Mesendoderm (in vitro differentiated cells): ENCODE measurements at regions not wholly inside any gene's neighbourhood (a gene's known extent, or its start where the extent isn't known, plus 50 kb on each side); places are given as distances from the start of the nearest gene placed in this dataset. TPM values are rescaled to one million over a fixed set of nuclear protein-coding genes. Genes with fewer than 3 reads are reported as not detected.

Source experiments
- DNase-seq: peaks from one replicate; pipeline ENCODE4 v3.0.0; 2013
- H2AK5ac ChIP-seq: 2 replicates; pipeline ENCODE4 v1.6.1; 2013; ENCODE audit warnings: low read length, inconsistent platforms
- H2BK120ac ChIP-seq: 2 replicates; pipeline ENCODE4 v1.6.1; 2013; ENCODE audit warnings: low read depth, mild to moderate bottlenecking, low read length, moderate library complexity, mixed read lengths
- H2BK15ac ChIP-seq: replicated peaks from 2 replicates; pipeline ENCODE4 v1.6.1; 2013; ENCODE audit warnings: low read depth, mild to moderate bottlenecking, moderate library complexity
- H2BK5ac ChIP-seq: 2 replicates; pipeline ENCODE4 v1.6.1; 2013; ENCODE audit warnings: low read length, inconsistent platforms
- H3K18ac ChIP-seq: 2 replicates; pipeline ENCODE4 v1.6.1; 2013; ENCODE audit warnings: mild to moderate bottlenecking, low read length, mixed read lengths
- H3K23ac ChIP-seq: one replicate; pipeline ENCODE4 v1.6.1; 2013; ENCODE audit warnings: low read length
- H3K27ac ChIP-seq: 2 replicates; pipeline ENCODE4 v1.5.1; 2013; ENCODE audit warnings: low read depth, mild to moderate bottlenecking, inconsistent platforms, low read length, moderate library complexity
- H3K27me3 ChIP-seq: 2 replicates; pipeline ENCODE4 v1.6.1; 2013; ENCODE audit warnings: low read length, control low read depth, mild to moderate bottlenecking, inconsistent platforms; ENCODE audit not compliant: insufficient read depth, poor library complexity
- H3K36me3 ChIP-seq: 2 replicates; pipeline ENCODE4 v1.6.1; 2013; ENCODE audit warnings: low read length, inconsistent platforms; ENCODE audit not compliant: control insufficient read depth, insufficient read depth
- H3K4ac ChIP-seq: one replicate; pipeline ENCODE4 v1.6.1; 2013; ENCODE audit warnings: low read depth, mild to moderate bottlenecking, low read length, moderate library complexity
- H3K4me1 ChIP-seq: 2 replicates; pipeline ENCODE4 v1.6.1; 2013; ENCODE audit warnings: low read depth, low read length, inconsistent platforms; ENCODE audit not compliant: control insufficient read depth
- H3K4me2 ChIP-seq: 2 replicates; pipeline ENCODE4 v1.6.1; 2013; ENCODE audit warnings: low read length
- H3K4me3 ChIP-seq: 2 replicates; pipeline ENCODE4 v1.5.1; 2013; ENCODE audit warnings: mild to moderate bottlenecking, low read length
- H3K56ac ChIP-seq: one replicate; pipeline ENCODE4 v1.6.1; 2013; ENCODE audit warnings: low read length
- H3K79me1 ChIP-seq: 2 replicates; pipeline ENCODE4 v1.6.1; 2013; ENCODE audit warnings: low read length, inconsistent platforms
- H3K79me2 ChIP-seq: 2 replicates; pipeline ENCODE4 v1.6.1; 2013; ENCODE audit warnings: mild to moderate bottlenecking, low read length; ENCODE audit not compliant: control insufficient read depth, insufficient read depth
- H3K9ac ChIP-seq: 2 replicates; pipeline ENCODE4 v1.6.1; 2013; ENCODE audit warnings: low read length, inconsistent platforms
- H4K5ac ChIP-seq: one replicate; pipeline ENCODE4 v1.6.1; 2013; ENCODE audit warnings: low read length
- H4K8ac ChIP-seq: one replicate; pipeline ENCODE4 v1.6.1; 2013; ENCODE audit warnings: low read depth, mild to moderate bottlenecking, control low read depth, low read length, moderate library complexity
- WGBS: extraction: QIAGEN DNeasy Blood & Tissue Kit; methylation state at CpG from one replicate; pipeline ENCODE4 v1.1.7; 2013; ENCODE audit warnings: low lambda C conversion rate, missing lambda C conversion rate; ENCODE audit not compliant: insufficient coverage; ENCODE audit errors: extremely low coverage; 5-methylcytosine and 5-hydroxymethylcytosine counted together
- small RNA-seq: library from polyadenylated mRNA; stranded (forward); fragments of <200 nt; extraction: miRNeasy Mini kit (QIAGEN cat#:217004); gene quantifications from one replicate; pipeline ENCODE3, GENCODE V24; 2013; ENCODE audit not compliant: insufficient read depth

DNA sequence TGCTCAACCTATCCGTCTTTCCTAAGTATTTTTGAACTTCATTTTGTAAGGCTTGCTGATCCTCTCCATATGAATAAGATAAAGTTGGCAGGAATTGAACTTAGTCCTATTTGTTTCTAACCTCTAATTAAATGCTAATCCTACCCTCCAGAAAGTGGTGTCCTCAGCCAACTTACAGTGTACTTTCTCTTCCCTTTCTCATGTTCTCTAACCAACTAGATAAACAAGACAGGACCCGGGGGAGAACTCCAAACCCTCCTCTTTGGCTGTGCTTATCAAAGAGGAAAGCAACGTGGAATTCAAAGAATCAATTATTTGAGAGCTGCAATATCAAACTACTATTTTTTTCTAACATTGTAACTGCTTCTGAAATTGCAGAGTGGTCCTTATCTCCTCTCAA, 56.5 kb upstream of the NRSN1 start:
- Histone ChIP-seq H3K27me3 (no peaks in the 10 kb centered on the region), H3K79me1 (no peaks in the 10 kb centered on the region), H3K4me1 (no peaks in the 10 kb centered on the region), H3K18ac (no peak overlapping the region), H3K27ac (no peak overlapping the region), H2BK15ac (no peak overlapping the region), H2BK120ac (no peak overlapping the region), H4K5ac (no peak overlapping the region), H2BK5ac (no peak overlapping the region), H2AK5ac (no peak overlapping the region), H3K4me2 (no peak overlapping the region), H3K4me3 (no peak overlapping the region), H3K79me2 (no peaks in the 10 kb centered on the region), H3K36me3 (no peaks in the 10 kb centered on the region), H3K23ac (no peak overlapping the region), H3K9ac (no peak overlapping the region), H3K4ac (no peak overlapping the region), H3K56ac (no peak overlapping the region), H4K8ac (no peak overlapping the region)
- no CpG with 5 or more reads among the region's 3 CpGs for WGBS
- no peak for DNase-seq

DNA sequence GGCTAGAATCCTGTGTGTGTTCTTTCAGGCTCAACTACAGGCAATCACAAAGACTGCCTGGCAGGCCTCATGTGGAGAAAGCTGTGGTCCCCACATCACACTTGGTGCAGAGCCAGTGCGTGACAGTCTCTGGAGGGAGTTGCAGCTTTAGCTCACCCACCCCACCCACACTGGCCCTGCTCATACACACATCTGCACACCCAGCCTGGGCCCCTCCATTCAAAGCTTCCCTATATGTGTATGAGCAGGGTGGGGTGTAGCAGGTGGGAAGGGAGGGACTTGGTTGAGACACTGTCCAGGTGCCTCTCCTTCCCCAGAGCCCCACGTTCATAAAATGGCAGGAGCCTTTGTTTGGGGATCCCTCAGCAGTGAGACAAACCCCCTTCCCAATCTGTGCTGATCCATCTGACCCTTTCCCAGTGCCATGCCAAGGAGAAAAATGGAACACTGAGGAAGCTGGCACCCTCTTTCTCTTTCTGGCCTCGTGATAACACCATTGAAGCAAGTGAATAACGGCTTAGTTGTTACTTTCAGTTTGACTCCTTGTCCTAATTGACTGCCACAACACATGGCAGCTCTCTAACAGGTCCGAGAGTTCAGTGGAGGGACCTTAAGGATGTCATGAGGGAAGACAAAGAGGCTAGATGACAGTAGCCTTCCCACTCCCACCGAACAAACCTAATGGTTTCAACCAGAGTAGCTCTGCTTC, 53.8 kb upstream of the NRSN1 start:
- no peaks in the 10 kb centered on the region for H3K79me2 ChIP-seq
- no peak overlapping the region for H3K4me2 ChIP-seq
- H4K5ac ChIP-seq: no peak overlapping the region
- no peaks in the 10 kb centered on the region for H3K36me3 ChIP-seq
- H3K4ac ChIP-seq: no peak overlapping the region
- no peak overlapping the region for H4K8ac ChIP-seq
- no peak for DNase-seq
- no CpG with 5 or more reads among the region's 6 CpGs for WGBS
- no peaks in the 10 kb centered on the region for H3K27me3 ChIP-seq
- H2BK120ac ChIP-seq: no peak overlapping the region
- H3K9ac ChIP-seq: no peak overlapping the region
- no peaks in the 10 kb centered on the region for H3K4me1 ChIP-seq
- H3K27ac ChIP-seq: no peak overlapping the region
- H3K23ac ChIP-seq: no peak overlapping the region
- H3K18ac ChIP-seq: no peak overlapping the region
- no peak overlapping the region for H2BK5ac ChIP-seq
- no peak overlapping the region for H2BK15ac ChIP-seq
- H3K4me3 ChIP-seq: no peak overlapping the region
- no peak overlapping the region for H2AK5ac ChIP-seq
- H3K56ac ChIP-seq: no peak overlapping the region
- no peaks in the 10 kb centered on the region for H3K79me1 ChIP-seq

DNA sequence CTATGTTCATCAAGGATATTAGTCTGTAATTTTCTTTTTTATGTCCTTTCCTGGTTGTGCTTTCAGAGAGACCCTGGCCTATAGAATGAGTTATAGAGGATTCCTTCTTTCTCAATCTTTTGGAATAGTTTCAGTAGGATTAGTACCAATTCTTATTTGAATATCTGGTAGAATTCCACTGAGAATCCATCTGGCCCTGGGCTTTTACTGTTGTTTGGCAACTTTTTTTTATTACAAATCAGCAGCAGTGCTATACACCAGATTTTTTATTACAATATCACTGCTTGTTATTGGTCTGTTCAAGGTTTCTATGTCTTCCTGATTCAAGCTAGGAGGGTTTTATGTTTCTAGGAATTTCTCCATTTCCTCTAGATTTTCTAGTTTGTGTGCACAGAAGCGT, 50.0 kb upstream of the NRSN1 start:
- H2BK5ac ChIP-seq: no peak overlapping the region
- H3K4me3 ChIP-seq: no peak overlapping the region
- no peak for DNase-seq
- H4K5ac ChIP-seq: no peak overlapping the region
- no CpG with 5 or more reads among the region's 1 CpG for WGBS
- H2AK5ac ChIP-seq: no peak overlapping the region
- no peak overlapping the region for H3K27ac ChIP-seq
- H3K36me3 ChIP-seq: no peaks in the 10 kb centered on the region
- no peaks in the 10 kb centered on the region for H3K4me1 ChIP-seq
- H3K4me2 ChIP-seq: no peak overlapping the region
- H3K56ac ChIP-seq: no peak overlapping the region
- H2BK15ac ChIP-seq: no peak overlapping the region
- H4K8ac ChIP-seq: no peak overlapping the region
- no peak overlapping the region for H3K9ac ChIP-seq
- H3K79me1 ChIP-seq: no peaks in the 10 kb centered on the region
- no peaks in the 10 kb centered on the region for H3K27me3 ChIP-seq
- no peak overlapping the region for H3K23ac ChIP-seq
- no peak overlapping the region for H2BK120ac ChIP-seq
- H3K79me2 ChIP-seq: no peaks in the 10 kb centered on the region
- no peak overlapping the region for H3K4ac ChIP-seq
- H3K18ac ChIP-seq: no peak overlapping the region

Small RNAs in the stretch of these regions (small RNA-seq; reads per million reads assigned to genes)
- not detected for gene AL133270.1
- gene RNU6-1060P: not detected
- not detected for gene SPTLC1P2
